DOHH2 (cell line): ENCODE measurements at regions not wholly inside any gene's neighbourhood (a gene's known extent, or its start where the extent isn't known, plus 50 kb on each side); places are given as distances from the start of the nearest gene placed in this dataset.

ENCODE experiments used
- CTCF ChIP-seq: fragments of 200-600 bp; sonication (generic); IDR thresholded peaks from one replicate; pipeline ENCODE4 v1.5.1; 2014; ENCODE audit warnings: antibody characterized with exemption, mild to moderate bottlenecking, low read depth, low read length; ENCODE audit not compliant: poor library complexity, severe bottlenecking
- EZH2phosphoT487 ChIP-seq: fragments of 200-600 bp; sonication (generic); IDR thresholded peaks from 2 replicates; pipeline ENCODE4 v1.6.1; 2017; ENCODE audit warnings: borderline replicate concordance, mild to moderate bottlenecking, antibody characterized with exemption, low read length, moderate library complexity, mixed read lengths

DNA sequence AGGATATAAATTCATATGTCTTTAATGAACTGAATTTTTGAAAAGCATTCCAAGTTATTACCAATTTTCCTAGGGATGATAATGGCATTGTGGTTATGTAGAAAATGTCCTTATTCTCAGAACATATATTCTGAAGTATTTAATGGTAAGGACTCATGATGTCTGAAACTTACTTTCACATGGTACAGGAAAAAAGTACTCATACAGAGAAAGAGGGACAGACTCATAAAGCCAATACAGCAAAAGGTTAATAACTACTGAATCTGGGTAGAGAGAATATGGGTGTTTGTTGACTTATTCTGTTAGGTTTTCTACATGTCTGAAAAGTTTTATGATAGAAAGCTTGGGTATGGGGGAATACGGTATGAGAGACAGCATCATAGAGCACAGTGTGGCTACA, 84.3 kb upstream of the SERTAD2 start:
- no peak for TF ChIP-seq CTCF
- TF ChIP-seq EZH2phosphoT487 = no peak
